ENCODE measurements at regions not wholly inside any gene's neighbourhood (a gene's known extent, or its start where the extent isn't known, plus 50 kb on each side); places are given as distances from the start of the nearest gene placed in this dataset.

GRCh38 chr13:88063741-88064140 is 392.6 kb downstream of the SLITRK5 start:
- H3K36me3 ChIP-seq: no peaks in the 10 kb centered on the region
- DNase-seq (no peak), ATAC-seq (no peak)
- H3K4me1 ChIP-seq: no peaks in the 10 kb centered on the region
- intact Hi-C loops (cut with DNase I): no loop called here
- no peaks in the 10 kb centered on the region for H3K9me3 ChIP-seq
- TF ChIP-seq, protein P1, sequence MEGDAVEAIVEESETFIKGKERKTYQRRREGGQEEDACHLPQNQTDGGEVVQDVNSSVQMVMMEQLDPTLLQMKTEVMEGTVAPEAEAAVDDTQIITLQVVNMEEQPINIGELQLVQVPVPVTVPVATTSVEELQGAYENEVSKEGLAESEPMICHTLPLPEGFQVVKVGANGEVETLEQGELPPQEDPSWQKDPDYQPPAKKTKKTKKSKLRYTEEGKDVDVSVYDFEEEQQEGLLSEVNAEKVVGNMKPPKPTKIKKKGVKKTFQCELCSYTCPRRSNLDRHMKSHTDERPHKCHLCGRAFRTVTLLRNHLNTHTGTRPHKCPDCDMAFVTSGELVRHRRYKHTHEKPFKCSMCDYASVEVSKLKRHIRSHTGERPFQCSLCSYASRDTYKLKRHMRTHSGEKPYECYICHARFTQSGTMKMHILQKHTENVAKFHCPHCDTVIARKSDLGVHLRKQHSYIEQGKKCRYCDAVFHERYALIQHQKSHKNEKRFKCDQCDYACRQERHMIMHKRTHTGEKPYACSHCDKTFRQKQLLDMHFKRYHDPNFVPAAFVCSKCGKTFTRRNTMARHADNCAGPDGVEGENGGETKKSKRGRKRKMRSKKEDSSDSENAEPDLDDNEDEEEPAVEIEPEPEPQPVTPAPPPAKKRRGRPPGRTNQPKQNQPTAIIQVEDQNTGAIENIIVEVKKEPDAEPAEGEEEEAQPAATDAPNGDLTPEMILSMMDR (IDR thresholded peaks at IDR 0.05): no peak
- no peak for TF ChIP-seq POLR2A (IDR thresholded peaks at IDR 0.05)
- 11% methylated on average over 1 of the region's 1 CpG for WGBS (ENCODE audit: insufficient coverage, low coverage, low lambda C conversion rate, missing lambda C conversion rate)
- H3K27me3 ChIP-seq: no peaks in the 10 kb centered on the region
- H3K4me3 ChIP-seq: no peak overlapping the region
- H3K27ac ChIP-seq: no peak overlapping the region

GRCh38 chr13:88066847-88067246 is 395.7 kb downstream of the SLITRK5 start:
- Histone ChIP-seq H3K4me1 (no peaks in the 10 kb centered on the region), H3K27me3 (no peaks in the 10 kb centered on the region), H3K9me3 (no peaks in the 10 kb centered on the region), H3K36me3 (no peaks in the 10 kb centered on the region), H3K4me3 (no peak overlapping the region), H3K27ac (no peak overlapping the region)
- 76% methylated on average over 2 of the region's 2 CpGs for WGBS (ENCODE audit: insufficient coverage, low coverage, low lambda C conversion rate, missing lambda C conversion rate)
- TF ChIP-seq, protein P1 (IDR thresholded peaks at IDR 0.05): no peak
- TF ChIP-seq POLR2A (IDR thresholded peaks at IDR 0.05): no peak
- intact Hi-C loops (cut with DNase I): no loop called here
- no peak for ATAC-seq
- DNase-seq: no peak

GRCh38 chr13:88068316-88068715 is 397.1 kb downstream of the SLITRK5 start:
- TF ChIP-seq, protein P1 (IDR thresholded peaks at IDR 0.05): no peak
- TF ChIP-seq POLR2A (IDR thresholded peaks at IDR 0.05): no peak
- Histone ChIP-seq H3K9me3 (no peaks in the 10 kb centered on the region), H3K27me3 (no peaks in the 10 kb centered on the region), H3K27ac (no peak overlapping the region), H3K36me3 (no peaks in the 10 kb centered on the region), H3K4me3 (no peak overlapping the region), H3K4me1 (no peaks in the 10 kb centered on the region)
- no peak for ATAC-seq
- 41% methylated on average over 1 of the region's 1 CpG for WGBS (ENCODE audit: insufficient coverage, low coverage, low lambda C conversion rate, missing lambda C conversion rate)
- DNase-seq: no peak
- intact Hi-C loops (cut with DNase I): no loop called here

DNA sequence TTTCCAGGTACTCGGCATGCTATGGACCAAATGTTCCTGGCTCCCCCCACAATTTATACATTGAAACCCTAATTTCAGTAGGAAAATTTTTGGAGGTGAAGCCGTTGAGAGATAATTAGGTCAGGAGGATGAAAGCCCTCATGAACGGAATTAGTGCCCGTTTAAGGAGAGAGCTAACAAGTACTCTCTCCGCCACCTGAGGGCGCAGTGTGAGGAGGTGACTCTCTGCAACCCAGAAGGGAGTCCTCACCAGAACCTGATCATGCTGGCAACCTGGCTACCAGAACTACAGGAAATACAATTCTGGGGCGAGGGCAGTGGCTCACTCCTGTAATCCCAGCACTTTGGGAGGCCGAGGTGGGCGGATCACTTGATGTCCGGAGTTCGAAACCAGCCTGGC is 397.8 kb downstream of the SLITRK5 start:
- ATAC-seq: no peak
- WGBS (ENCODE audit: insufficient coverage, low coverage, low lambda C conversion rate, missing lambda C conversion rate): 69% methylated on average over 11 of the region's 11 CpGs
- no peaks in the 10 kb centered on the region for H3K9me3 ChIP-seq
- DNase-seq: no peak
- intact Hi-C loops (cut with DNase I): no loop called here
- no peak overlapping the region for H3K27ac ChIP-seq
- H3K4me3 ChIP-seq: no peak overlapping the region
- no peaks in the 10 kb centered on the region for H3K27me3 ChIP-seq
- TF ChIP-seq, protein P1 (IDR thresholded peaks at IDR 0.05): no peak
- no peak for TF ChIP-seq POLR2A (IDR thresholded peaks at IDR 0.05)
- no peaks in the 10 kb centered on the region for H3K4me1 ChIP-seq
- H3K36me3 ChIP-seq: no peaks in the 10 kb centered on the region

GRCh38 chr13:88071371-88071770 is 400.2 kb downstream of the SLITRK5 start:
- TF ChIP-seq, protein P1 (IDR thresholded peaks at IDR 0.05): no peak
- no peak for TF ChIP-seq POLR2A (IDR thresholded peaks at IDR 0.05)
- no peak overlapping the region for H3K27ac ChIP-seq
- no peaks in the 10 kb centered on the region for H3K4me1 ChIP-seq
- intact Hi-C loops (cut with DNase I): no loop called here
- H3K9me3 ChIP-seq: no peaks in the 10 kb centered on the region
- no peak for ATAC-seq
- H3K4me3 ChIP-seq: no peak overlapping the region
- no peaks in the 10 kb centered on the region for H3K36me3 ChIP-seq
- no peak for DNase-seq
- WGBS (ENCODE audit: insufficient coverage, low coverage, low lambda C conversion rate, missing lambda C conversion rate): 63% methylated on average over 1 of the region's 1 CpG
- no peaks in the 10 kb centered on the region for H3K27me3 ChIP-seq
